Lower lobe of right lung (tissue), 2 donors: ENCODE measurements at regions not wholly inside any gene's neighbourhood (a gene's known extent, or its start where the extent isn't known, plus 50 kb on each side); places are given as distances from the start of the nearest gene placed in this dataset.
"Not testable (repeated sequence)": the region's sequence is repeated elsewhere in the genome, so short reads cannot be mapped to it uniquely, and the experiment has no call there.

ENCODE experiments used
- ATAC-seq, 2 donors: fragments of 200-7000 bp; cut with Tn5 transposase; one replicate each; pipeline ENCODE4 v1.9.1; 2020 to 2022; ENCODE audit warnings: mild to moderate bottlenecking in 2 of 2, moderate library complexity in 2 of 2
- DNase-seq: peaks from one replicate; pipeline ENCODE4 v3.0.0-alpha.2; 2020
- H3K27ac ChIP-seq: fragments of 200-600 bp; one replicate; pipeline ENCODE4 v1.8.0; 2022
- H3K27me3 ChIP-seq: fragments of 200-600 bp; one replicate; pipeline ENCODE4 v1.8.0; 2022; ENCODE audit warnings: low read depth
- H3K36me3 ChIP-seq: fragments of 200-600 bp; one replicate; pipeline ENCODE4 v1.8.0; 2022; ENCODE audit warnings: mild to moderate bottlenecking
- H3K4me1 ChIP-seq: fragments of 200-600 bp; one replicate; pipeline ENCODE4 v1.8.0; 2022
- H3K4me3 ChIP-seq: fragments of 200-600 bp; one replicate; pipeline ENCODE4 v1.8.0; 2022; ENCODE audit warnings: mild to moderate bottlenecking
- H3K9me3 ChIP-seq: fragments of 200-600 bp; one replicate; pipeline ENCODE4 v1.8.0; 2022
- intact Hi-C: fragments of 100-400 bp; cut with DNase I; formaldehyde crosslinking; loops from one replicate; pipeline ENCODE4 v1.11.0; 2022
- TF ChIP-seq, protein P1 (sequence below): fragments of 200-600 bp; IDR thresholded peaks from one replicate; pipeline ENCODE4 v1.8.0; 2022; ENCODE audit warnings: antibody characterized with exemption, mild to moderate bottlenecking
- donor health status: DM: no; HTN: yes; CAD: no; lungs with severe emphysema.

DNA sequence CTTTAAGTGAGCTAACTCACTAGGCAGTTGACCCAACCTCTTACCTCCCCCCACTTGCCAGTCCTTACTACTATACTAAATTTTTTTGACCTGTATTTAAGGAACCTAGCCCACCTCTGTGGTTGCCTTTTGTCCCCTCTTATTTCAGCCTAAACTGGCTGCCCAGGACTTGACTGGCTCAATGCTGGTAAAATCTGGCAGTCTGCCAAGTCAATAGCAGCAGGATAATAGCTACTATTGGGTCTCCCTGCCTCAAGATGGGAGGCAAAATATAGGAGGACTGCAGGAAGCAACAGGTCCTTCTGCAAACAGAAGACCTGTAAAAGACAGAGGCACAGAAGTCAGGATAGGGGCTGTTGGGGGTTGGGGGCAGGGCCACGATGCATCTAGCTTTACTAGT lies 144.2 kb upstream of the POGK start:
- ATAC-seq (no peak), DNase-seq (no peak)
- no peaks in the 10 kb centered on the region for H3K36me3 ChIP-seq
- peaks cover 4% of the 10 kb centered on the region for H3K27me3 ChIP-seq
- H3K4me3 ChIP-seq, result no peak overlapping the region
- TF ChIP-seq, protein P1, sequence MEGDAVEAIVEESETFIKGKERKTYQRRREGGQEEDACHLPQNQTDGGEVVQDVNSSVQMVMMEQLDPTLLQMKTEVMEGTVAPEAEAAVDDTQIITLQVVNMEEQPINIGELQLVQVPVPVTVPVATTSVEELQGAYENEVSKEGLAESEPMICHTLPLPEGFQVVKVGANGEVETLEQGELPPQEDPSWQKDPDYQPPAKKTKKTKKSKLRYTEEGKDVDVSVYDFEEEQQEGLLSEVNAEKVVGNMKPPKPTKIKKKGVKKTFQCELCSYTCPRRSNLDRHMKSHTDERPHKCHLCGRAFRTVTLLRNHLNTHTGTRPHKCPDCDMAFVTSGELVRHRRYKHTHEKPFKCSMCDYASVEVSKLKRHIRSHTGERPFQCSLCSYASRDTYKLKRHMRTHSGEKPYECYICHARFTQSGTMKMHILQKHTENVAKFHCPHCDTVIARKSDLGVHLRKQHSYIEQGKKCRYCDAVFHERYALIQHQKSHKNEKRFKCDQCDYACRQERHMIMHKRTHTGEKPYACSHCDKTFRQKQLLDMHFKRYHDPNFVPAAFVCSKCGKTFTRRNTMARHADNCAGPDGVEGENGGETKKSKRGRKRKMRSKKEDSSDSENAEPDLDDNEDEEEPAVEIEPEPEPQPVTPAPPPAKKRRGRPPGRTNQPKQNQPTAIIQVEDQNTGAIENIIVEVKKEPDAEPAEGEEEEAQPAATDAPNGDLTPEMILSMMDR, result no peak
- H3K27ac ChIP-seq, result no peak overlapping the region
- no peaks in the 10 kb centered on the region for H3K9me3 ChIP-seq
- intact Hi-C loops, result no loop called here
- no peaks in the 10 kb centered on the region for H3K4me1 ChIP-seq

GRCh38 chr1:166695834-166696233 lies 143.4 kb upstream of the POGK start:
- intact Hi-C loops, DNase-seq: not testable (repeated sequence)

GRCh38 chr1:166698771-166699170 lies 140.5 kb upstream of the POGK start:
- TF ChIP-seq, protein P1, result no peak
- H3K27ac ChIP-seq, result no peak overlapping the region
- H3K27me3 ChIP-seq, result peaks cover under 1% of the 10 kb centered on the region
- H3K36me3 ChIP-seq, result no peaks in the 10 kb centered on the region
- ATAC-seq, result no peak
- no peak overlapping the region for H3K4me3 ChIP-seq
- no peaks in the 10 kb centered on the region for H3K4me1 ChIP-seq
- H3K9me3 ChIP-seq, result no peaks in the 10 kb centered on the region
- no peak for DNase-seq
- intact Hi-C loops, result no loop called here

More at GRCh38 chr1:166695834-166696233, 143.4 kb upstream of the POGK start:
- not testable (repeated sequence) for H3K27me3 ChIP-seq, H3K4me1 ChIP-seq, ATAC-seq, H3K27ac ChIP-seq, H3K36me3 ChIP-seq, H3K9me3 ChIP-seq, H3K4me3 ChIP-seq

GRCh38 chr1:166699613-166700012 lies 139.7 kb upstream of the POGK start:
- DNase-seq, result no peak
- Histone ChIP-seq H3K36me3 (no peaks in the 10 kb centered on the region), H3K9me3 (no peaks in the 10 kb centered on the region), H3K27ac (no peak overlapping the region), H3K4me1 (no peaks in the 10 kb centered on the region), H3K27me3 (no peaks in the 10 kb centered on the region), H3K4me3 (no peak overlapping the region)
- TF ChIP-seq, protein P1, result no peak
- ATAC-seq, result no peak
- intact Hi-C loops, result no loop called here

DNA sequence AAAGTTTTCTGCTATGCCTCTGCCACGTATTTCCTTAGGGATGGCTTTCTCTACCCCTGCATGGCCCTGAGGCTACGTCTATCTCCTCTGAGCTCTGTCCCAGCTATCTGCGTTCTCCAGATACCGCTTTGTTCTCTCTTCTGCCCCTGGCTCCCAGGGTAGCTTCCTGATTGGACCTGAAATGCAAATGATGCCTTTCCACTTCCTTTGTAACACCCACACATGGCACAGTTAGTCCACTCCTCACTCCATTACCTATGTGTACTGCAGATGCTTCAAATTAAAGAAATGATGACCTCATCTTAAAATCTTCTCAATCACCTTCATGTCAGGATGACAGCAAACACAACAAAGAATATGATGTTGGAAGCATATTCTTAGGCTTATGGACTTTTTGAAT lies 138.6 kb upstream of the POGK start:
- no peak for ATAC-seq
- Histone ChIP-seq H3K36me3 (no peaks in the 10 kb centered on the region), H3K4me1 (no peaks in the 10 kb centered on the region), H3K9me3 (no peaks in the 10 kb centered on the region), H3K27me3 (no peaks in the 10 kb centered on the region), H3K27ac (no peak overlapping the region), H3K4me3 (no peak overlapping the region)
- DNase-seq, result no peak
- intact Hi-C loops, result no loop called here
- TF ChIP-seq, protein P1, result no peak

DNA sequence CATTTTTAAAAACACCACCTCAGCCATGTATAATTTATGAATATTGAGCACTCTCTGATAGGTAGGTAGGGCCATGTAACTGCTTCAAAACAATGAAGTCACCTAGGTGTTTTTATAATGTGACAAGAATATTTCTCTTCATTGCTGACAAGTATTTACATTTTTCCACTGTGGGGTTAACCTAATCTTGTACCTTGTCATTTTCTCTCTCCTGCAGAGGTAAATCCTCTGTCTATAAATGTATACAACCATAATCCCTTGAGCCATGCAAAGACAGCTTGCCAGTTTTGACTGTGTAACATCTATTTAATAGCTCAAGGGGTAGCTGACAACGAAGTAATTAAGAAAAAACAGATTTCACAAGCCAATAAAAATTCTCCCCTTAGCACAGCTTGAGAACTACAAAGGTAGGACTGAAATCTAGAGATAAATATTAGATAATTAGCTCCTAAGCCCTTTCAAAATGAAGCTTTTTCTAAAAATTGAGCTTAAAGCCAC lies 137.6 kb upstream of the POGK start:
- ATAC-seq, result no peak

More for the DNA sequence above, 137.6 kb upstream of the POGK start:
- no peak for DNase-seq
- no peaks in the 10 kb centered on the region for H3K27me3 ChIP-seq
- intact Hi-C loops, result no loop called here
- H3K4me3 ChIP-seq, result no peak overlapping the region
- no peaks in the 10 kb centered on the region for H3K4me1 ChIP-seq
- H3K27ac ChIP-seq, result no peak overlapping the region
- no peaks in the 10 kb centered on the region for H3K9me3 ChIP-seq
- TF ChIP-seq, protein P1, result no peak
- H3K36me3 ChIP-seq, result no peaks in the 10 kb centered on the region
